Activated CD8-positive, alpha-beta T cell treated with anti-CD3 and anti-CD28 coated beads for 36 hours (primary cell): ENCODE measurements at regions not wholly inside any gene's neighbourhood (a gene's known extent, or its start where the extent isn't known, plus 50 kb on each side); places are given as distances from the start of the nearest gene placed in this dataset.

Source experiments
- ATAC-seq: fragments of 200-7000 bp; cut with Tn5 transposase; one replicate; pipeline ENCODE4 v1.10.0; 2021; ENCODE audit warnings: mild to moderate bottlenecking, moderate library complexity
- CTCF ChIA-PET: fragments of 350-600 bp; sonication (Branson Sonifier 250); formaldehyde crosslinking; loops from one replicate; lab custom pipeline; 2021; ENCODE audit warnings: antibody characterized with exemption; lab: Charles Lee
- POLR2A ChIA-PET: fragments of 350-600 bp; sonication (Branson Sonifier 250); formaldehyde crosslinking; loops from one replicate; lab custom pipeline; 2021; ENCODE audit warnings: antibody characterized with exemption; lab: Charles Lee
- DNase-seq: peaks from one replicate; pipeline ENCODE4 v3.0.0-alpha.2; 2020
- H3K27ac Mint-ChIP-seq: one replicate; pipeline ENCODE4 v1.8.0; 2021; ENCODE audit warnings: mild to moderate bottlenecking, mixed read lengths
- H3K27me3 Mint-ChIP-seq: one replicate; pipeline ENCODE4 v1.8.0; 2021; ENCODE audit warnings: mixed read lengths
- H3K36me3 Mint-ChIP-seq: one replicate; pipeline ENCODE4 v1.8.0; 2021; ENCODE audit warnings: low read depth, mixed read lengths
- H3K4me1 Mint-ChIP-seq: one replicate; pipeline ENCODE4 v1.8.0; 2021; ENCODE audit warnings: low read depth, mixed read lengths
- H3K4me3 Mint-ChIP-seq: one replicate; pipeline ENCODE4 v1.8.0; 2021; ENCODE audit warnings: mild to moderate bottlenecking, moderate library complexity, mixed read lengths
- H3K9me3 Mint-ChIP-seq: one replicate; pipeline ENCODE4 v1.8.0; 2021; ENCODE audit warnings: mixed read lengths
- CTCF ChIP-seq: fragments of 200-600 bp; IDR thresholded peaks from one replicate; pipeline ENCODE4 v1.8.0; 2022; ENCODE audit warnings: antibody characterized with exemption, mild to moderate bottlenecking
- intact Hi-C: fragments of 100-400 bp; cut with micrococcal nuclease; formaldehyde crosslinking; loops from one replicate; pipeline ENCODE4 v1.10.0; 2022

GRCh38 chr4:137213372-137214173 is 318.7 kb downstream of the PCDH18 start:
- ChIA-PET CTCF (no interaction called here), POLR2A (no interaction called here)
- intact Hi-C loops: no loop called here
- no peaks in the 10 kb centered on the region for H3K36me3 Mint-ChIP-seq
- no peak overlapping the region for H3K27ac Mint-ChIP-seq
- no peak for TF ChIP-seq CTCF
- H3K4me1 Mint-ChIP-seq: no peaks in the 10 kb centered on the region
- DNase-seq: no peak
- no peak overlapping the region for H3K4me3 Mint-ChIP-seq
- ATAC-seq: no peak
- no peaks in the 10 kb centered on the region for H3K27me3 Mint-ChIP-seq
- H3K9me3 Mint-ChIP-seq: peaks cover 6% of the 10 kb centered on the region

GRCh38 chr4:137212601-137213000 is 319.7 kb downstream of the PCDH18 start:
- ChIA-PET POLR2A (no interaction called here), CTCF (no interaction called here)
- H3K4me1 Mint-ChIP-seq: no peaks in the 10 kb centered on the region
- ATAC-seq (no peak), DNase-seq (no peak)
- no peak overlapping the region for H3K4me3 Mint-ChIP-seq
- peaks cover 6% of the 10 kb centered on the region for H3K9me3 Mint-ChIP-seq
- intact Hi-C loops: no loop called here
- H3K27ac Mint-ChIP-seq: no peak overlapping the region
- no peaks in the 10 kb centered on the region for H3K36me3 Mint-ChIP-seq
- no peaks in the 10 kb centered on the region for H3K27me3 Mint-ChIP-seq
- TF ChIP-seq CTCF: no peak

GRCh38 chr4:137209240-137209639 is 323.1 kb downstream of the PCDH18 start:
- no peak overlapping the region for H3K27ac Mint-ChIP-seq
- ChIA-PET CTCF (no interaction called here), POLR2A (no interaction called here)
- no peaks in the 10 kb centered on the region for H3K27me3 Mint-ChIP-seq
- TF ChIP-seq CTCF: no peak
- DNase-seq (no peak), ATAC-seq (no peak)
- H3K9me3 Mint-ChIP-seq: peaks cover 6% of the 10 kb centered on the region
- no peaks in the 10 kb centered on the region for H3K36me3 Mint-ChIP-seq
- no peak overlapping the region for H3K4me3 Mint-ChIP-seq
- no peaks in the 10 kb centered on the region for H3K4me1 Mint-ChIP-seq
- intact Hi-C loops: no loop called here

GRCh38 chr4:137206781-137207180 is 325.5 kb downstream of the PCDH18 start:
- no peak for TF ChIP-seq CTCF
- ChIA-PET CTCF (no interaction called here), POLR2A (no interaction called here)
- intact Hi-C loops: no loop called here
- Mint-ChIP-seq H3K27ac (no peak overlapping the region), H3K9me3 (peaks cover 3% of the 10 kb centered on the region), H3K4me3 (no peak overlapping the region), H3K4me1 (no peaks in the 10 kb centered on the region), H3K27me3 (no peaks in the 10 kb centered on the region), H3K36me3 (no peaks in the 10 kb centered on the region)
- no peak for ATAC-seq
- no peak for DNase-seq

- ChIA-PET CTCF (no interaction called here), POLR2A (no interaction called here)
- Mint-ChIP-seq H3K27me3 (no peaks in the 10 kb centered on the region), H3K4me3 (no peak overlapping the region), H3K4me1 (no peaks in the 10 kb centered on the region), H3K27ac (no peak overlapping the region), H3K36me3 (no peaks in the 10 kb centered on the region), H3K9me3 (peaks cover 1% of the 10 kb centered on the region)
- intact Hi-C loops: no loop called here
- DNase-seq (no peak), ATAC-seq (no peak)
- TF ChIP-seq CTCF: no peak
Observed at GRCh38 chr4:137203601-137204000, 328.7 kb downstream of the PCDH18 start.
